ENCODE measurements at regions not wholly inside any gene's neighbourhood (a gene's known extent, or its start where the extent isn't known, plus 50 kb on each side); places are given as distances from the start of the nearest gene placed in this dataset.
"Not testable (repeated sequence)": the region's sequence is repeated elsewhere in the genome, so short reads cannot be mapped to it uniquely, and the experiment has no call there.

DNA sequence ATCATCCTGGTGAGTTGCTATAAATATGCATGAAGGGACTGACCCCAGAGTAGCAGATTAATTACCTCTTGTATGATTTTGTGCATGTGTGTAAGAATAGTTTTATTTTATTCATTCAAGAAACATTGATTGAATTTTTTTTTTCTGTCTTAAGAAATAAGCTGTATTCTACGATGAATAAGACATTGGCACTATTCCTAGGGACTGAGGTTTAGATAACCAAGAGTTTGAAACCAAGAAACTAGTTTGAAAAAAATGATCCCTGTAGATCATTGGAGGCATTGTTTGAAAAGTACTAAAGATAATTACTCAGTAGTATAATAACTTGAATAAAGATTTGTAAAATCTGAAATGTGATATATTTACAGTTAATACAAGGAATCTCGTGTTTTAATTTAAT, 1086.9 kb downstream of the PCDH7 start:
- no peak for TF ChIP-seq ZFX (IDR thresholded peaks at IDR 0.05; ENCODE audit: borderline replicate concordance)
- TF ChIP-seq, protein P1, sequence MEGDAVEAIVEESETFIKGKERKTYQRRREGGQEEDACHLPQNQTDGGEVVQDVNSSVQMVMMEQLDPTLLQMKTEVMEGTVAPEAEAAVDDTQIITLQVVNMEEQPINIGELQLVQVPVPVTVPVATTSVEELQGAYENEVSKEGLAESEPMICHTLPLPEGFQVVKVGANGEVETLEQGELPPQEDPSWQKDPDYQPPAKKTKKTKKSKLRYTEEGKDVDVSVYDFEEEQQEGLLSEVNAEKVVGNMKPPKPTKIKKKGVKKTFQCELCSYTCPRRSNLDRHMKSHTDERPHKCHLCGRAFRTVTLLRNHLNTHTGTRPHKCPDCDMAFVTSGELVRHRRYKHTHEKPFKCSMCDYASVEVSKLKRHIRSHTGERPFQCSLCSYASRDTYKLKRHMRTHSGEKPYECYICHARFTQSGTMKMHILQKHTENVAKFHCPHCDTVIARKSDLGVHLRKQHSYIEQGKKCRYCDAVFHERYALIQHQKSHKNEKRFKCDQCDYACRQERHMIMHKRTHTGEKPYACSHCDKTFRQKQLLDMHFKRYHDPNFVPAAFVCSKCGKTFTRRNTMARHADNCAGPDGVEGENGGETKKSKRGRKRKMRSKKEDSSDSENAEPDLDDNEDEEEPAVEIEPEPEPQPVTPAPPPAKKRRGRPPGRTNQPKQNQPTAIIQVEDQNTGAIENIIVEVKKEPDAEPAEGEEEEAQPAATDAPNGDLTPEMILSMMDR (IDR thresholded peaks at IDR 0.05): no peak

DNA sequence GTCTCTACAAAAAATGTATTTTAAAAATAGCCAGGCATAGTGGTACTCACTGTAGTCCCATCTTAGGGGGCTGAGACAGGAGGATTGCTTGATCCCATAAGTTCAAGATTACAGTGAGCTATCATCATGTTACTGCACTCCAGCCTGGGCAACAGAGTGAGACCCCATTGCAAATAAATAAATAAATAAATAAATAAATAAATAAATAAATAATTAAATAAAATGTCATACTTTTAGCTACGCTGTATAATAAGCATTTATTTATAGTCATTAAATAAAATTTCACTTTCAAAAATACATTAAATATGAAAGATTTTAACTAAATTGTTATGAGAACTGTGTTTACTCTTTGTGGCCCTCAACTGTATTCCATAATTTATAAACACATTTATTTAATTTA, 1124.2 kb downstream of the PCDH7 start:
- no peak for TF ChIP-seq ZFX (IDR thresholded peaks at IDR 0.05; ENCODE audit: borderline replicate concordance)
- TF ChIP-seq, protein P1 (IDR thresholded peaks at IDR 0.05): no peak
- no peak overlapping the region for H3K27ac ChIP-seq

More for the DNA sequence above, 1086.9 kb downstream of the PCDH7 start:
- no peak overlapping the region for H3K27ac ChIP-seq

DNA sequence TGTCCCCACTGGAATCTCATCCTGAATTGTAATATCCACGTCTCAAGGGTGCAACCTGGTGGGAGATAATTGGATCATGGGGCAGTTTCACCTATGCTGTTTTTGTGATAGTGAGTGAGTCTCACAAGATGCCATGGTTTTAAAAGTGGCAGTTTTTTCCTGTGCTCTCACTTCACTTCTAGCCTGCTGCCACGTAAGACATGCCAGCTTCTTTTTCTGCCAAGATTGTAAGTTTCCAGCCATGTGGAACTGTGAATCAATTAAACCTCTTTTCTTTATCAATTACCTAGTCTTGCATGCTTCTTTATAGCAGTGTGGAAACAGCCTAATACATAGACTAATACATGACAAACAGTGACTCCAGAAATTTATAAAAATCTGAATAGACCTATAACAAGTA, 1131.8 kb downstream of the PCDH7 start:
- TF ChIP-seq, protein P1 (IDR thresholded peaks at IDR 0.05): no peak
- no peak for TF ChIP-seq ZFX (IDR thresholded peaks at IDR 0.05; ENCODE audit: borderline replicate concordance)

DNA sequence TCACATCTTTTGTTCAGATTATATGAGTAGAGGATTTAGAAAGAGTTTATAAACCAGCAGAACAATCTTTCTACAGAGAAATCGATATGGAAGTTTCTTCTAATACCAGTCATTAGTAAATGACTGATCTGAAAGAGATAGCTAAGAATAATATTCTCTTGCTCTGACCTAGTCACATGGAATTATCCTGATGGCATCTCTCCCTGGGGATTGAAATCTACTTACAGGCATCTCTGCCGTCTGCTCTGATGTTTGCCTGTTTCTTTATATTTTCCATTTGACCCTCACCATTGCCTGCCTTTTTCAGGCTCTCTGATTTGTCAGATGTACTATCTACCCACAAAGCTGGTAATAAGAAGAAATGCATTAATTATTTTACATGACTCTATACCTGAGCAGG, 1157.3 kb downstream of the PCDH7 start:
- H3K27ac ChIP-seq: no peak overlapping the region
- TF ChIP-seq, protein P1 (IDR thresholded peaks at IDR 0.05): no peak
- no peak for TF ChIP-seq ZFX (IDR thresholded peaks at IDR 0.05; ENCODE audit: borderline replicate concordance)

More for the DNA sequence above, 1131.8 kb downstream of the PCDH7 start:
- H3K27ac ChIP-seq: no peak overlapping the region

DNA sequence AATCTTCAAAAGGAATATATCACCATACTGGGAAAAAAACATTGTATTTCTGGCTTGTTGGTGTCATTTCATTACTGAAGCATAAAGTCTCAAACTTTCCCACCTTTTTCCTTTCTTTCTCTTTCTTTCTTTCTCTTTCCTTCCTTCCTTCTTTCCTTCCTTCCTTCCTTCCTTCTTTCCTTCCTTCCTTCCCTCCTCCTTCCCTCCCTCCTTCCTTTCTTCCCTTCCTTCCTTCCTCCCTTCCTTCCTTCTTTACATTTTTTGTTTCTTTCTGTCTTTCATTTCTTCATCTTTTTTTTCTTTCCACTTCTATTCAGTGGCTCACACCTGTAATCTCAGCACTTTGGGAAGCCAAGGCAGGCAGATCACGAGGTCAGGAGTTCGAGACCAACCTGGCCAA, 1160.7 kb downstream of the PCDH7 start:
- not testable (repeated sequence) for H3K27ac ChIP-seq

DNA sequence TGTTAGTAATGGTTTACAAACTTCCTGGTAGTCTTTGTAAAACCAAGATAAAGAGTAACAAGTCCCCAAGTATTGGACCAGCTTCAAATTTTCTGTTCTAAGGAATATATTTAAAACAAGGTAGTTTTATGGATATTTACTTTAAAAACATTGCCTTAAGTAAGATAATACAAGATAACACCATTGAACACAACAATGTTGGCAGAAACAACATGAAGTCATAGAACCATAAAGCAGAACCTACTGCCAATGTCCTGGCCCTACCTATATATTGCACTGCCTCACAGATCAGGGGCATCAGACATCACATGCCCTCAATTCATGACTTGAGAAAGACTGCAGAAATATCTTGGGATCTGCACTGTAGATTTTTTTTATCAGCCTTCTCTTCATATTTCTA, 1176.2 kb downstream of the PCDH7 start:
- TF ChIP-seq ZFX (IDR thresholded peaks at IDR 0.05; ENCODE audit: borderline replicate concordance): no peak
- TF ChIP-seq, protein P1 (IDR thresholded peaks at IDR 0.05): no peak
- peak overlapping the region; percentile 59 for H3K27ac ChIP-seq

DNA sequence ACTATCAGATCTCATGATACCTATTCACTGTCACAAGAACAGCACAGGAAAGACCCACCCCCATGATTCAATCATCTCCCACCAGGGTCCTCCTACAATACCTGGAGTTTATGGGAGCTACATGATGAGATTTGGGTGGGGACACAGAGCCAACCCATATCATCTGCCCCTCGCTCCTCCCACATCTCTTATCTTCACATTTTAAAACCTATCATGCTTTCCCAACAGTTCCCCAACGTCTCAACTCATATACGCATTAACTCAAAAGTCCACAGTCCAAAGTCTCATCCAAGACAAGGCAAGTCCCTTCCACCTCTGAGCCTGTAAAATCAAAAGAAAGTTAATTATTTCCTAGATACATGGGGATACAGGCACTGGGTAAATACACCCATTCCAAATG, 1185.2 kb downstream of the PCDH7 start:
- H3K27ac ChIP-seq: peak overlapping the region; percentile 23
- TF ChIP-seq, protein P1 (IDR thresholded peaks at IDR 0.05): no peak
- no peak for TF ChIP-seq ZFX (IDR thresholded peaks at IDR 0.05; ENCODE audit: borderline replicate concordance)

DNA sequence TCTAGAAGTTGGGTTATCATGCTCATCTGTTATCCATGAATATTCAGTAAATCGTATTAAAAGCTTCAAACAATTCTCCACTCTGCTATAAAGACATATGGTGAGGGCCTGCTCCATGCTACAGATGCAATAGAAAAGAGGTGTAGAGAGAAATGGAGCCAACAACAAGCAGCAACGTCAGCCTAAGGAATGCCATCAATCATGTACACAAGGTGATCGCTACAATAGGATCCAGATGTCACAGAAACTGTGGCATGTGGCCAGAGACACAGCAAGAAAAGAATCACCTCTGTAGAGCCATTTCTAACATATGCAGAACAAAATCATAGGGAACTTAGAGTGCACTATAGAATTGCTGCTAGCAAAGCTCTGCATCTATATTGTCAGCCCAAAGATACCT, 1188.1 kb downstream of the PCDH7 start:
- H3K27ac ChIP-seq: no peak overlapping the region
- TF ChIP-seq, protein P1 (IDR thresholded peaks at IDR 0.05): no peak
- TF ChIP-seq ZFX (IDR thresholded peaks at IDR 0.05; ENCODE audit: borderline replicate concordance): no peak

Measured in 22Rv1 (cell line).